GM19239 (cell line): ENCODE measurements at regions not wholly inside any gene's neighbourhood (a gene's known extent, or its start where the extent isn't known, plus 50 kb on each side); places are given as distances from the start of the nearest gene placed in this dataset.

ENCODE experiments used
- DNase-seq: peaks from one replicate; pipeline ENCODE4 v3.0.0; 2011; ENCODE audit warnings: low spot score; ENCODE audit not compliant: insufficient read length
- FAIRE-seq: peaks from 2 replicates; lab custom pipeline; 2011; peaks lifted over from hg19 to GRCh38; lab: Jason Lieb, UNC

DNA sequence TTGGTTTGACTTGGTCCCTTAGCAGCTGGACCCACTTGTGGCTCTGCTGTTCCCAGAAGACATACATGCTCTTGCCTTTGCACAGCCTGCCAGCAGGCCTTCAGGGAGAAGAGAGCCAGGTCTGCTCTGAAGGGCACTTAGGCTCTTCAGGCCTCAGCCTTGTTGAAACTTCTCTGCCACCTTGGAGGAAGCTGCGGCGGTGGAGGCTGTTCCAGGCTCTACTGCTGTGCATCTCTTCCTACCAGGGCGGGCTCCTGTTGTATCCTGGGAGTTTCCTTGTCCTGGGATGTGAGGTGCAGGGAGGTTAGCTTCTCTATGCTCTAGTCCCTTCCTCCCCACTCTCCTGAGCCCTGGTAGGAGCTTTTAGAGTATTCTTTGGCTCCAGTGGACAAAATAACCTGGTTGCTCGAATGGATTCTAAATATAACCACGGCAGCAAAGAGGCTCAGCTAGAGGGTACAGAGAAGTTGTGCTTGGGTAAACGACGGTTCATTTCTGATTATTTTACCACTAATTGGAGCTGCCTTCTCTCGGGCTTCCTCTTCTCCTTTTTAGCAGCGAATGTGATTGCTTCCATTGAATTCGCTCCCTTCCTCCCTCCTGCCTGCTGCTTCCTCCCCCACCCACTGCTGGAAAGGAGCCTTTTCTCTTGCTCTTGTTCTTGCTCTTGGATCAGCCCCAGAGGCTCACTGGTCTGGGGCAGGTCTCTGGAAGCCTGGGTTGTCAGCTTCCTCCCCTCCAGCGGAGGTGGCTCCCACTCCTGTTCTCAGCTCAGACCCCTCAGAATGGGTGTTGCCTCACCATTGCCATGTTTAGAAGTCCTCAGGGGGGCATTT is 126.6 kb upstream of the CACNA1E start:
- FAIRE-seq (no peak), DNase-seq (no peak)

GRCh38 chr1:181359012-181359411 is 124.3 kb upstream of the CACNA1E start:
- FAIRE-seq = no peak
- no peak for DNase-seq

GRCh38 chr1:181364801-181365200 is 118.5 kb upstream of the CACNA1E start:
- FAIRE-seq = no peak
- DNase-seq = no peak

GRCh38 chr1:181366910-181367309 is 116.4 kb upstream of the CACNA1E start:
- DNase-seq (no peak), FAIRE-seq (no peak)

- FAIRE-seq (no peak), DNase-seq (no peak)
Measured at GRCh38 chr1:181369416-181369815, 113.9 kb upstream of the CACNA1E start.

DNA sequence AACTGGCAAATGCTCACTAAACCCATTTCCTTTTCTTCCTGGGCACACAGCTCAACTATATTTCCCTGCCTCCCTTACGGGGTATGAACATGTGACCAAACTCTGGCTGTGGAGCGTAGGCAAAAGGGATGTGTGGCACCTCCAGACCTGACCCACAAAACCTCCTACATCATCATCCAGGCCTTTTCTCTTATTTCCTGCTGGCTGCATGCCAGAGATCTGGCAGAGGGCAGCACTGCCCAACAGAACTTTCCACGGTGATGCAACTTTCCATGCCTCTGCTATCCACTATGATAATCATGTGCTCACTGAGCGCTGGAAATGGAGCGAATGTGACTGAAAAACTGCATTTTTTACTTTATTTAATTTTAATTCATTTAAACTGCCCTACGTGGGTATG is 99.6 kb upstream of the CACNA1E start:
- FAIRE-seq = no peak
- DNase-seq = no peak

GRCh38 chr1:181386340-181386739 is 97.0 kb upstream of the CACNA1E start:
- no peak for FAIRE-seq
- no peak for DNase-seq

- FAIRE-seq = no peak
- no peak for DNase-seq
Measured at GRCh38 chr1:181386951-181387350, 96.4 kb upstream of the CACNA1E start.

DNA sequence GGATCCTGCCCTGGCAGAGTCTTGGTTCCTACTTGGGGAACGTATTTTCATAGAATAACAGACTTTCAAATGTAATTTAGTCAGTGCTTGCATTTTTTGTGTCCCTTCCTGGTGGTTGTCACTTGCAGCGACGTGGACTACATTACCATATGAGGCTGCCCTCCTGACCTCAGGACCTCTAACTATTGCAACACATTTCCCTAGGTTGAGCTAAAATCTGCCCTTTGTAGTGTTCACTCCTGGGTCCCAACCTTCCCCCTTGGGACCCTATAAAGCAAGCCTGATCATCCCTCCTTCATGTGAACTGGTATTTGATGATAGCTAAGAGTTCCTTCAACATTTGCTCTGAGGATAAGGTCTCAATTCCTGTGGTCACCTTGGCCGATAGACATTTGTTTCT is 95.6 kb upstream of the CACNA1E start:
- DNase-seq (no peak), FAIRE-seq (no peak)

DNA sequence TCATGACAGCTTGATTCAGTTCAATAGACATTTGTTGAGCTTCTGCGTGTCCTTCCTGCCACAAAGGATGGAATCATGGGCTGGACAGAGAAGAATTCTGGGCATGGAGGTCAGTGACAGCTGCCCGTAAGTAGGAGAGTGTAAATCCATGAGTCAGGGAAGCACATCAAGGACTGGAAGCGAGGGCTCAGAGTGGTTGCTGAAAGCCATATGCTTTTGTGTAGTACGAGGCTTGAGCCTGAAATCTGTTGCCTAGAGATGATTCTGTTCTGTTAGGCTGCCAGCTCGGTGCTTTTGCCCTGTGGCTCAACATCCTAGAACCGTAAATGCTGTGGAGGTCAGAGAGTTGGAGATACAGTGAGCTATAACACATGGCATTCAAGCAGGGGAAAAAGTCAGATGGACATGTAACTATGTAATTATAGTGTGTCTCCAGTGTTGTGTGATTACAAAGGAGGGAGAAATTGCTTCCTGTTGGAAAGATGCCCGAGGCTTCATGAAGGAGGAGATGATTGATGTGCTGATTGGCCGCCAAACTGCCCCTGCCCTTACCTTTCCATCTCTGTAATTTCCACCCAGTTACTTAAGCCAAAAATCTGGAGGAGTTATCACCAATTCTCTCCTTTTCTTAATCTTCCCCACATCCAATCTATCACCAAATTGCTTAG is 92.8 kb upstream of the CACNA1E start:
- DNase-seq = no peak
- FAIRE-seq = no peak

- DNase-seq = no peak
Measured at GRCh38 chr1:181391301-181391900, 91.9 kb upstream of the CACNA1E start.

GRCh38 chr1:181392133-181392532 is 91.2 kb upstream of the CACNA1E start:
- DNase-seq (no peak), FAIRE-seq (no peak)

More at GRCh38 chr1:181391301-181391900, 91.9 kb upstream of the CACNA1E start:
- no peak for FAIRE-seq

- DNase-seq = no peak
Measured at GRCh38 chr1:181392613-181393220, 90.6 kb upstream of the CACNA1E start.

GRCh38 chr1:181394766-181395165 is 88.6 kb upstream of the CACNA1E start:
- FAIRE-seq = no peak
- DNase-seq = no peak

More at GRCh38 chr1:181392613-181393220, 90.6 kb upstream of the CACNA1E start:
- peak; percentile 14 for FAIRE-seq

DNA sequence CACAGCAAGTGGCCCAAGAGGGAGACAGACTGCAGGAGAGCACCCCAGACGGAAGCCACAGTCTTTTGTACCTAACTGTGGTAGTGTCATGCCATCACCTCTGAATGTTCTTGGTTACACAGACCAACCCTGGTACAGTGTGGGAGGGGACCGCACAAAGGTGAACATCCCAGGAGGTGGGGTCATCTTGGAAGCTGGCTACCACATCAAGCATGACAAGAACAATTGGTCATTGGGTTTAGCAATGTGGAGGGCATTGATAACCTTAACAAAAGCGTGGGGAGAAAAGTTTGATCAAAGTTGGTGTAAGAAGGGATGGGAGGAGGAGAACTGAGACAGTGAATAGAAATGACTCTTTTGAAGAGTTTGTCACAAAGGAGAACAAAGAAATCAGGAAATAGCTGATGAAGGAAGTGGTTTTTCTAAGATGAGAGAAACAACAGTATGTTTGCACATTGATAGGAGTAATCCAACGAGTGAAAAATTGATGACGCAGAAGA is 87.1 kb upstream of the CACNA1E start:
- no peak for DNase-seq
- FAIRE-seq = no peak

DNA sequence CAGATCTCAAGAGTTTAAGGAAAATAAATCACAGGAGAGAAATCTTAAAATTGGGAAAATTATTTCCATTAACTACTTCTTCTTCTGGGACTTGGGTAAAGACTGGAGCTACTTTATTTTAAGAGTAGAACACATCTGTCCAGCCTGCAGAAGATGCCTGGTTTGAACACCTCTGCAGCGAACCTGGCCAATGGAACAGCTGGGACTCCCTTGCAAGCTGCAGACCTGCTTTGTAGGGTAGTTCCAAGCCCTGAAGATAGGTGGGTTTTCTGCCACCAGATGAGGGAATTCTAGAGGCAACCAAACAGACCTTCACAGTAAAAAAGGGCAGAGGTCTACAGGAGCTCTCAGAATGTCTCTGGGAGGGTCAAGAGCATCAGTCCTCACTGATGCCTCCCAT is 86.5 kb upstream of the CACNA1E start:
- DNase-seq (no peak), FAIRE-seq (no peak)

- peak; percentile 49 for DNase-seq
- peak; percentile 88 for FAIRE-seq
Measured at GRCh38 chr1:181397845-181398244, 85.5 kb upstream of the CACNA1E start.

DNA sequence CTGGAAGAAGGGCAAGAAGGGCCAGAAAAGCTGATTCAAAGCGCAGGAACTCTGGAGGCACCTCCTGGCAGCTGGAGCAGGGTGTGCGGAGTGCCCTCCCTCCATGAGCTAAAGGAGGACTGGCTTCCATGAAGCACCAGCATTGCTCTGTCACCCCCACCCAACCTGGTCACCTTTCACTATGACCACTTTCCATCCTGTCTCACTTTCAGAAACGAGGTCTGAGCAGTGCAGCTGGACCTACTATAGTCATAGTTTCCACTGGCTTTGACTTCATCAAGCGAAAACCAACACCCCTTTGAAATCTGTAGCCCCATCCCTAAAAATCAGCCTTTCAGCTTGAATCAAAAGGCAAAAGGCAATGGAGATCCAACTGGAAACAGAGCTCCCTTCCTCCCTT is 84.8 kb upstream of the CACNA1E start:
- FAIRE-seq (no peak), DNase-seq (peak; percentile 57)

GRCh38 chr1:181405584-181405983 is 77.7 kb upstream of the CACNA1E start:
- no peak for FAIRE-seq
- no peak for DNase-seq

DNA sequence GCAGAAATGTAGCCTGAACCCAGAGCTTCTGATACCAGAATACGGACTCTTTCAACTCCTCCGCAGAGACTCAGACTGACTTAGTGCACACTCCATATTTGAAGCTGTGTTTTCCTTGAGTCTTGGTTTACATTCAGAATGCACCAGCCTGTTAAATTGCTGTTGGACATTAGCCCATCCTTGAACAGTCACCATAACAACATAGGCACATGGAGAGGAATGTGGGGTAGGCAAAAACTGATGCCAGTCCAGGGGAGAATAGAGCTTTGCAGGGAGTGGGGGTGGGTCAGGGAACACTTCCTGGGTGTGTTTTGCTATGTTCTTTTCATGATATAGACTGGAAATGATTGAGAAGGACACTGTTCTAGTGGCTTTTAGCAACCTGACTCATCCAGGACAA is 76.3 kb upstream of the CACNA1E start:
- DNase-seq (no peak), FAIRE-seq (no peak)

GRCh38 chr1:181409981-181410380 is 73.3 kb upstream of the CACNA1E start:
- FAIRE-seq (no peak), DNase-seq (no peak)
